SK-N-SH (cell line): ENCODE measurements at regions not wholly inside any gene's neighbourhood (a gene's known extent, or its start where the extent isn't known, plus 50 kb on each side); places are given as distances from the start of the nearest gene placed in this dataset.

Experiments used
- CTCF ChIA-PET: fragments of 300-600, 350-600 bp; formaldehyde crosslinking; extraction: SDS; loops from one replicate; lab custom pipeline; 2021; lab: Yijun Ruan, JAX
- POLR2A ChIA-PET: fragments of 350-600 bp; sonication (Branson Sonifier 250); formaldehyde crosslinking; extraction: SDS; loops from one replicate; lab custom pipeline; 2020; ENCODE audit warnings: antibody characterized with exemption, inconsistent platforms; lab: Yijun Ruan, JAX
- DNase-seq: peaks from one replicate; pipeline ENCODE4 v3.0.0; 2012
- H2AFZ ChIP-seq: fragments of 200-600 bp; sonication (generic); 2 replicates; pipeline ENCODE4 v1.8.1; 2016; ENCODE audit warnings: antibody characterized with exemption, mild to moderate bottlenecking, low read depth
- H3F3A ChIP-seq: fragments of 200-600 bp; sonication (generic); replicated peaks from 2 replicates; pipeline ENCODE3; 2016; ENCODE audit warnings: antibody characterized with exemption, mild to moderate bottlenecking; ENCODE audit not compliant: insufficient read depth
- H3K27ac ChIP-seq, 2 experiments: fragments of 200-500 bp in 1 of 2; fragments of 200-600 bp in 1 of 2; sonication (Bioruptor generic) in 1 of 2; sonication (generic), shearing (Covaris generic) in 1 of 2; 2 replicates each; pipeline versions ENCODE4 v1.5.1 to v1.6.1; 2014 to 2016; ENCODE audit warnings: low read depth in 2 of 2, inconsistent platforms in 1 of 2, low read length in 1 of 2, mild to moderate bottlenecking in 1 of 2, mixed read lengths in 1 of 2
- H3K27me3 ChIP-seq: fragments of 200-600 bp; sonication (generic), shearing (Covaris generic); 2 replicates; pipeline ENCODE4 v1.6.1; 2016; ENCODE audit warnings: mixed run types; ENCODE audit not compliant: insufficient read depth
- H3K36me3 ChIP-seq, 2 experiments: fragments of 200-500 bp in 1 of 2; fragments of 200-600 bp in 1 of 2; sonication (Bioruptor generic) in 1 of 2; sonication (generic) in 1 of 2; replicated peaks in 1 of 2; 2 replicates each; pipeline versions ENCODE3 to v1.5.1; 2014 to 2016; ENCODE audit warnings: low read length in 1 of 2, mild to moderate bottlenecking in 1 of 2; ENCODE audit not compliant: insufficient read depth in 2 of 2, control insufficient read depth in 1 of 2
- H3K4me1 ChIP-seq, 2 experiments: fragments of 200-500 bp in 1 of 2; fragments of 200-600 bp in 1 of 2; sonication (Bioruptor generic) in 1 of 2; sonication (generic), shearing (Covaris generic) in 1 of 2; 2 replicates each; pipeline versions ENCODE4 v1.5.1 to v1.6.1; 2014 to 2016; ENCODE audit warnings: low read depth in 1 of 2, low read length in 1 of 2, mixed run types in 1 of 2; ENCODE audit not compliant: insufficient read depth in 2 of 2, control insufficient read depth in 1 of 2
- H3K4me2 ChIP-seq: fragments of 200-600 bp; sonication (generic), shearing (Covaris generic); 2 replicates; pipeline ENCODE4 v1.6.1; 2017; ENCODE audit warnings: mixed run types
- H3K4me3 ChIP-seq, 2 experiments: fragments of 200-500 bp in 1 of 2; fragments of 200-600 bp in 1 of 2; sonication (Bioruptor generic) in 1 of 2; sonication (generic), shearing (Covaris generic) in 1 of 2; 2 replicates each; pipeline versions ENCODE4 v1.5.1 to v1.8.1; 2014 to 2016; ENCODE audit warnings: low read depth in 2 of 2, inconsistent platforms in 1 of 2, low read length in 1 of 2, mild to moderate bottlenecking in 1 of 2, mixed read lengths in 1 of 2, moderate library complexity in 1 of 2
- H3K79me2 ChIP-seq: fragments of 200-600 bp; sonication (generic); 2 replicates; pipeline ENCODE4 v1.8.1; 2017; ENCODE audit warnings: mild to moderate bottlenecking; ENCODE audit not compliant: insufficient read depth
- H3K9ac ChIP-seq: fragments of 200-600 bp; sonication (generic); 2 replicates; pipeline ENCODE4 v1.6.1; 2017; ENCODE audit warnings: mixed run types
- H3K9me2 ChIP-seq: fragments of 200-600 bp; sonication (generic); 2 replicates; pipeline ENCODE4 v1.6.1; 2017; ENCODE audit warnings: mixed run types
- H3K9me3 ChIP-seq: fragments of 200-600 bp; sonication (generic); 2 replicates; pipeline ENCODE4 v1.6.1; 2017; ENCODE audit warnings: mixed run types, mild to moderate bottlenecking, moderate library complexity
- H4K20me1 ChIP-seq: fragments of 200-600 bp; sonication (generic); 2 replicates; pipeline ENCODE4 v1.6.1; 2017; ENCODE audit warnings: mild to moderate bottlenecking, mixed run types; ENCODE audit not compliant: insufficient read depth
- CHD2 ChIP-seq: fragments of 150-350 bp; IDR thresholded peaks from 2 replicates; pipeline ENCODE4 v1.6.1; 2018; ENCODE audit warnings: low read length; ENCODE audit not compliant: partially characterized antibody
- ELF1 ChIP-seq: IDR thresholded peaks from 2 replicates; pipeline ENCODE4 v1.4.0; 2012
- EP300 ChIP-seq, 2 experiments: IDR thresholded peaks; 2 replicates each; pipeline versions ENCODE4 v1.4.0 to v1.6.1; 2012; ENCODE audit warnings: borderline replicate concordance in 1 of 2, low read depth in 1 of 2, low read length in 1 of 2
- EZH2phosphoT487 ChIP-seq: fragments of 200-600 bp; sonication (generic); IDR thresholded peaks from 2 replicates; pipeline ENCODE4 v1.6.1; 2017; ENCODE audit warnings: low read depth, mixed run types, mild to moderate bottlenecking, antibody characterized with exemption, moderate library complexity, borderline replicate concordance
- FOSL2 ChIP-seq: IDR thresholded peaks from 2 replicates; pipeline ENCODE4 v1.4.0; 2012; ENCODE audit warnings: low read depth, mild to moderate bottlenecking, moderate library complexity, borderline replicate concordance
- FOXJ3 ChIP-seq: sonication (generic); formaldehyde crosslinking; IDR thresholded peaks from 2 replicates; pipeline ENCODE4 v1.5.1; 2020; ENCODE audit warnings: mild to moderate bottlenecking, missing genetic modification reagents
- FOXM1 ChIP-seq: IDR thresholded peaks from 2 replicates; pipeline ENCODE4 v1.4.0; 2012; ENCODE audit warnings: low read depth, mild to moderate bottlenecking
- GATA2 ChIP-seq: sonication (generic); formaldehyde crosslinking; IDR thresholded peaks from 2 replicates; pipeline ENCODE4 v1.5.0; 2020; ENCODE audit warnings: mild to moderate bottlenecking, missing genetic modification reagents
- JUND ChIP-seq: IDR thresholded peaks from 2 replicates; pipeline ENCODE4 v1.4.0; 2012
- MAX ChIP-seq: IDR thresholded peaks from 2 replicates; pipeline ENCODE4 v1.4.0; 2012; ENCODE audit warnings: low read depth
- MEF2A ChIP-seq: IDR thresholded peaks from 2 replicates; pipeline ENCODE4 v1.4.0; 2012; ENCODE audit warnings: low read depth, borderline replicate concordance
- NRF1 ChIP-seq: IDR thresholded peaks from 2 replicates; pipeline ENCODE4 v1.6.1; 2012; ENCODE audit warnings: low read depth, mild to moderate bottlenecking, low read length
- PBX3 ChIP-seq: IDR thresholded peaks from 2 replicates; pipeline ENCODE4; 2012
- POLR2AphosphoS5 ChIP-seq: IDR thresholded peaks from 2 replicates; pipeline ENCODE4 v1.6.1; 2012; ENCODE audit warnings: low read depth, low read length
- RCOR1 ChIP-seq: fragments of 150-350 bp; IDR thresholded peaks from 2 replicates; pipeline ENCODE4 v1.6.1; 2017; ENCODE audit warnings: antibody characterized with exemption, low read length
- REST ChIP-seq: IDR thresholded peaks from 2 replicates; pipeline ENCODE4 v1.6.1; 2012; ENCODE audit warnings: mild to moderate bottlenecking, low read depth, low read length, moderate library complexity
- RFX5 ChIP-seq: IDR thresholded peaks from 2 replicates; pipeline ENCODE4 v1.6.1; 2012; ENCODE audit warnings: mild to moderate bottlenecking, improper control_type of control experiment, low read length
- RXRA ChIP-seq: IDR thresholded peaks from 2 replicates; pipeline ENCODE4 v1.4.0; 2012; ENCODE audit warnings: low read depth, mild to moderate bottlenecking, borderline replicate concordance
- SIN3A ChIP-seq: IDR thresholded peaks from 2 replicates; pipeline ENCODE4 v1.6.1; 2012; ENCODE audit warnings: low read depth, mild to moderate bottlenecking, low read length, moderate library complexity, borderline replicate concordance
- SMC3 ChIP-seq: IDR thresholded peaks from 2 replicates; pipeline ENCODE4 v1.6.1; 2012; ENCODE audit warnings: low read depth, low read length, improper control_type of control experiment
- TEAD4 ChIP-seq: IDR thresholded peaks from 2 replicates; pipeline ENCODE4 v1.4.0; 2012; ENCODE audit warnings: mild to moderate bottlenecking, borderline replicate concordance; ENCODE audit not compliant: insufficient read depth
- USF1 ChIP-seq: IDR thresholded peaks from 2 replicates; pipeline ENCODE4 v1.4.0; 2012; ENCODE audit warnings: low read depth, borderline replicate concordance
- USF2 ChIP-seq: fragments of 150-350 bp; IDR thresholded peaks from 2 replicates; pipeline ENCODE4 v1.6.1; 2017; ENCODE audit warnings: antibody characterized with exemption, low read length, low read depth, borderline replicate concordance
- WGBS: methylation state at CpG from one replicate; pipeline ENCODE4 v1.1.6; 2017; ENCODE audit warnings: low lambda C conversion rate; 5-methylcytosine and 5-hydroxymethylcytosine counted together

GRCh38 chr10:42111661-42112330 lies 526.6 kb downstream of the ZNF33B start:
- no peaks in the 10 kb centered on the region for H3K9me3 ChIP-seq
- no peaks in the 10 kb centered on the region for H3K4me1 ChIP-seq
- H3K4me3 ChIP-seq = no peak overlapping the region
- CTCF ChIA-PET = no interaction called here
- no peaks in the 10 kb centered on the region for H3F3A ChIP-seq
- no peak for DNase-seq
- no peaks in the 10 kb centered on the region for H3K27me3 ChIP-seq
- no peak overlapping the region for H3K4me2 ChIP-seq
- WGBS = 70% methylated on average over 43 of the region's 43 CpGs
- POLR2A ChIA-PET = no interaction called here
- H3K79me2 ChIP-seq = no peaks in the 10 kb centered on the region
- H3K9me2 ChIP-seq = no peaks in the 10 kb centered on the region
- H3K9ac ChIP-seq = no peak overlapping the region
- no peak overlapping the region for H3K27ac ChIP-seq
- TF ChIP-seq REST = no peak
- no peak for TF ChIP-seq RFX5
- no peak for TF ChIP-seq FOXM1
- no peak for TF ChIP-seq FOSL2
- TF ChIP-seq GATA2 (CRISPR knock-in tag) = no peak
- TF ChIP-seq EZH2phosphoT487 = no peak
- no peak for TF ChIP-seq POLR2AphosphoS5
- TF ChIP-seq NRF1 = no peak
- H4K20me1 ChIP-seq = no peaks in the 10 kb centered on the region
- H2AFZ ChIP-seq = no peak overlapping the region
- no peaks in the 10 kb centered on the region for H3K36me3 ChIP-seq

- Histone ChIP-seq H3K4me1 (no peaks in the 10 kb centered on the region), H3K79me2 (no peaks in the 10 kb centered on the region), H3F3A (no peaks in the 10 kb centered on the region), H3K9me2 (no peaks in the 10 kb centered on the region), H3K27me3 (no peaks in the 10 kb centered on the region), H3K27ac (no peak overlapping the region), H3K4me3 (no peak overlapping the region), H3K9me3 (no peaks in the 10 kb centered on the region), H2AFZ (no peak overlapping the region), H3K36me3 (no peaks in the 10 kb centered on the region), H3K4me2 (no peak overlapping the region), H3K9ac (no peak overlapping the region), H4K20me1 (no peaks in the 10 kb centered on the region)
- ChIA-PET POLR2A (no interaction called here), CTCF (no interaction called here)
- DNase-seq = no peak
- WGBS = 66% methylated on average over 33 of the region's 33 CpGs
- TF ChIP-seq EP300 (IDR thresholded peaks at IDR 0.05; ENCODE audit: borderline replicate concordance in 1 of 2, low read depth in 1 of 2, low read length in 1 of 2) (no peak), RCOR1 (no peak), ELF1 (no peak), CHD2 (no peak), JUND (no peak), MAX (no peak), SIN3A (no peak), USF1 (no peak), POLR2AphosphoS5 (no peak), PBX3 (no peak), TEAD4 (no peak), FOXJ3 (no peak), RXRA (no peak), GATA2 (CRISPR knock-in tag) (no peak), SMC3 (no peak), MEF2A (no peak), USF2 (no peak)
These were observed 527.3 kb downstream of the ZNF33B start for GRCh38 chr10:42111076-42111475.
